Tibial artery (tissue), 4 donors: ENCODE measurements at regions not wholly inside any gene's neighbourhood (a gene's known extent, or its start where the extent isn't known, plus 50 kb on each side); places are given as distances from the start of the nearest gene placed in this dataset.
A peak's percentile ranks its signal among the peaks of the same experiment; 100 is the strongest.
"Not testable (repeated sequence)": the region's sequence is repeated elsewhere in the genome, so short reads cannot be mapped to it uniquely, and the experiment has no call there.

Experiments used
- DNase-seq, 2 donors: peaks; one replicate each; pipeline ENCODE4 v3.0.0-alpha.2; 2019
- H3K27ac ChIP-seq, 2 donors: fragments of 200-600 bp; sonication (generic) in 1 of 2; 1 replicate in 1 of 2; 2 replicates in 1 of 2; pipeline ENCODE4 v1.5.1; 2018 to 2019; ENCODE audit warnings: mild to moderate bottlenecking in 1 of 2
- H3K27me3 ChIP-seq, 2 donors: fragments of 200-600 bp; sonication (generic) in 1 of 2; one replicate each; pipeline versions ENCODE4 v1.5.1 to v1.6.0; 2016 to 2019
- H3K36me3 ChIP-seq, 3 donors: fragments of 200-600 bp; sonication (generic) in 2 of 3; one replicate each; pipeline ENCODE4 v1.5.1; 2016 to 2019; ENCODE audit warnings: mild to moderate bottlenecking in 2 of 3
- H3K4me1 ChIP-seq, 4 donors: fragments of 200-600 bp; sonication (generic) in 2 of 4; 1 replicate in 3 of 4; 2 replicates in 1 of 4; pipeline ENCODE4 v1.5.1; 2016 to 2019
- H3K4me3 ChIP-seq, 2 donors: fragments of 200-600 bp; sonication (generic) in 1 of 2; 1 replicate in 1 of 2; 2 replicates in 1 of 2; pipeline ENCODE4 v1.5.1; 2018 to 2019; ENCODE audit warnings: mild to moderate bottlenecking in 2 of 2
- H3K9me3 ChIP-seq, 3 donors: fragments of 200-600 bp; sonication (generic) in 1 of 3; one replicate each; pipeline ENCODE4 v1.5.1; 2016 to 2019
- CTCF ChIP-seq, 2 experiments: fragments of 200-600 bp in 1 of 2; fragments of 450-650 bp in 1 of 2; IDR thresholded peaks; one replicate each; pipeline ENCODE4 v1.5.1; 2017 to 2019; ENCODE audit warnings: antibody characterized with exemption in 2 of 2, mild to moderate bottlenecking in 1 of 2, moderate library complexity in 1 of 2
- intact Hi-C: fragments of 100-400 bp; cut with DNase I; formaldehyde crosslinking; loops from one replicate; pipeline ENCODE4 v1.15.0; 2023; ENCODE audit warnings: low total_unique reads

GRCh38 chr2:239593455-239593854, 192.6 kb upstream of the HDAC4 start:
- DNase-seq = no peak
- Histone ChIP-seq H3K36me3 (no peaks in the 10 kb centered on the region), H3K9me3 (no peaks in the 10 kb centered on the region), H3K4me3 (no peak overlapping the region), H3K27ac (no peak overlapping the region), H3K27me3 (no peaks in the 10 kb centered on the region), H3K4me1 (no peaks in the 10 kb centered on the region)
- intact Hi-C loops = no loop called here
- no peak for TF ChIP-seq CTCF (IDR thresholded peaks at IDR 0.05)

- intact Hi-C loops, H3K4me1 ChIP-seq, DNase-seq: not testable (repeated sequence)
Observed at GRCh38 chr2:239592629-239593290, 191.9 kb upstream of the HDAC4 start.

GRCh38 chr2:239590995-239591915, 190.4 kb upstream of the HDAC4 start:
- H3K4me3 ChIP-seq = no peak overlapping the region
- no peak for TF ChIP-seq CTCF (IDR thresholded peaks at IDR 0.05)
- DNase-seq = peak in 1 of 2 donors; percentile 46
- no peaks in the 10 kb centered on the region for H3K4me1 ChIP-seq
- H3K36me3 ChIP-seq = no peaks in the 10 kb centered on the region
- intact Hi-C loops = no loop called here
- no peak overlapping the region for H3K27ac ChIP-seq
- H3K9me3 ChIP-seq = no peaks in the 10 kb centered on the region
- H3K27me3 ChIP-seq = peaks cover 0 to 14% of the 10 kb centered on the region in 2 donors

More at GRCh38 chr2:239592629-239593290, 191.9 kb upstream of the HDAC4 start:
- not testable (repeated sequence) for H3K4me3 ChIP-seq, H3K36me3 ChIP-seq, H3K27ac ChIP-seq, H3K9me3 ChIP-seq, H3K27me3 ChIP-seq

GRCh38 chr2:239590276-239590675, 189.5 kb upstream of the HDAC4 start:
- H3K4me1 ChIP-seq = no peaks in the 10 kb centered on the region
- H3K27ac ChIP-seq = no peak overlapping the region
- no peak for DNase-seq
- TF ChIP-seq CTCF (IDR thresholded peaks at IDR 0.05) = no peak
- intact Hi-C loops = no loop called here
- no peaks in the 10 kb centered on the region for H3K36me3 ChIP-seq
- no peak overlapping the region for H3K4me3 ChIP-seq
- no peaks in the 10 kb centered on the region for H3K9me3 ChIP-seq
- peaks cover 0 to 14% of the 10 kb centered on the region in 2 donors for H3K27me3 ChIP-seq

GRCh38 chr2:239589833-239590232, 189.0 kb upstream of the HDAC4 start:
- Histone ChIP-seq H3K27me3 (peaks cover 0 to 17% of the 10 kb centered on the region in 2 donors), H3K36me3 (no peaks in the 10 kb centered on the region), H3K9me3 (no peaks in the 10 kb centered on the region), H3K27ac (no peak overlapping the region), H3K4me1 (no peaks in the 10 kb centered on the region), H3K4me3 (no peak overlapping the region)
- intact Hi-C loops = no loop called here
- peak in 1 of 2 donors; percentile 33 for DNase-seq
- TF ChIP-seq CTCF (IDR thresholded peaks at IDR 0.05) = no peak

- no peaks in the 10 kb centered on the region for H3K36me3 ChIP-seq
- no peaks in the 10 kb centered on the region for H3K9me3 ChIP-seq
- TF ChIP-seq CTCF (IDR thresholded peaks at IDR 0.05) = no peak
- intact Hi-C loops = no loop called here
- peak in 1 of 2 donors; percentile 37 for DNase-seq
- H3K27ac ChIP-seq = no peak overlapping the region
- no peaks in the 10 kb centered on the region for H3K4me1 ChIP-seq
- peaks cover 0 to 22% of the 10 kb centered on the region in 2 donors for H3K27me3 ChIP-seq
- H3K4me3 ChIP-seq = no peak overlapping the region
Observed at GRCh38 chr2:239589270-239589825, 188.5 kb upstream of the HDAC4 start.
